NCI-H146 treated with DMSO at 0.1 percent for 48 hours (cell line): ENCODE measurements at regions not wholly inside any gene's neighbourhood (a gene's known extent, or its start where the extent isn't known, plus 50 kb on each side); places are given as distances from the start of the nearest gene placed in this dataset.

ENCODE experiments used
- DNase-seq: peaks from one replicate; lab custom pipeline; 2025; ENCODE audit not compliant: unreplicated experiment; lab: John Stamatoyannopoulos, UW

DNA sequence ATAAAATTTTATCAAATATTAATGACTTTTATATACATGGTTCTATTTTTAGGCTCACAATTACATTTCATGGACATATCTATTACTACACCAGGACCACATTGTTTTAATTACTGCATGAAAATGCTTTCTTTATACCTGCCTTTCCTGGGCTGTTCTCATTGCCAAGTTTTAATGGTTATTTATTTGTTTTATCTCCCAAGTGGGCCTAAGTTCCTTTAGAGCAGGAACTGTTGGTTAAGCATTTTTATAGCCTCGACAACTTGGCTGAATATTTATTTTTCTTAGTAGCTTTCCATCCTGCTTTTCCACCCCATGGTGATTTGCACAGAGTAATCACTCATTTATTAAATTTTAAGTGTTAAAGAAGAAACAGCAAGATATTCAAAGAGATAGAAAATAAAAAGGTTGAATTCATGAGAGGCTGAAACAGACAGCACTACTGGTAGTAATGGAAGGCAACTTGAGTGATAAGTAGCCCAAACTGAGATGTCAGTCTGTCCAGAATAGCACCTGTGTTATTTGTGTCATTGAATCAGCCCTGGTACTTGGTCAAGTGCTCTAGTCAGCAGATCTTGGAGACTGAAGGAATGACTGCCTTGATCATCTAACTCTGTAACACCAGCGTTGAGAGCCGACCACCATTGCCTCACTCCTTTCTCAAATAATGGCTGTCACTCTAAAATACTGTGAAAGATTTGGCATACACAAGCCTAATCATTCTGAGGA, 119.1 kb upstream of the EGLN3 start:
- DNase-seq, result no peak

DNA sequence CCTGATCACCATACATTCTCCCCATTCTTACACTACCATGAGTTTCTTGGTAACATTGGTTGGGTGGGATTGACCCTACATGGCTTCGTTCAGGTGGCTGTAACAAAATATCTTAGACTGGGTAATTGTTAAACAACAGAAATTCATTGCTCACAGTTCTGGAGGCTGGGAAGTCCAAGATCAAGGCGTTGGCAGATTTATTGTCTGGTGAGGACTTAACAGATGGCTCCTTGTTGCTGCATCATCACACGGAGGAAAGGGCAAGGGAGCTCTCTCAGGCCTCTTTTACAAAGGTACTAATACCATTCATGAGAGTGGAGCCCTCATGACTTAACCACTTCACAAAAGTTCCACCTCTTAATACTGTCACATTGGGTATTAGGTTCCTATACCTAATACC, 116.7 kb upstream of the EGLN3 start:
- no peak for DNase-seq

- no peak for DNase-seq
Measured at GRCh38 chr14:34065690-34066391, 115.0 kb upstream of the EGLN3 start.

- no peak for DNase-seq
Measured at GRCh38 chr14:34065236-34065635, 114.4 kb upstream of the EGLN3 start.

- no peak for DNase-seq
Measured at GRCh38 chr14:34064349-34064748, 113.5 kb upstream of the EGLN3 start.

DNA sequence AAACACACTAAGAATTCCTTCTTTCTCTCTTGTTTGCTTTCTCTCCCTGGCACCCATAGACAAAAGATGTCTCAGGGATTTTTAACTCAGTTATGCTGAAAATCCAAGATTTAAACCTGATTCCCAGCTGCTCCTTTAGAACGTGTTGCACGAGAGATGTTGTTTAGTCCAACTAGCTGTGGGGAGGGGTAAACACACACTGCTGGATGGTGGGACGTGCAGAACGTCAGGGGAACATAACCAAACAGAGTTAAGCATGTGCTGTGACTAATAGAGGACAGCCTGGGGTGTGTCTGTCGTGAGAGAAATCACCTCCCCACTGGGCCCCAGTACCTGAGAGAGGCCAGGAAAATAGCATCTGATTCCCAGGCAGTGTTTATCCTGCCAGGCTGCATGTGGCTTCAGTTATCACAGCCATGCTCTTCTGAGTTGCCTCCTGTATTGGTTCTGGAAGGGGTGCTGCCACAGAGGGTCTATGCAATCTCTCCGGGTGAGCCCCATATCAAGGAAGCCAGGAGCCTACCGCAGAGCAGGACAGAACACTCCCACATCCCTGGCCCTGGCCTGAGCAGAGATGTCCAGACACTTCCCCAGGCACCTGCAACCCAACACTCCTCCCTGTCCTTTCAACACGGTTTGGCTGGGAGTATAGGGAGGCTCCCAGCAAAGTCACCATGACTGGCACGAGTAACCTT, 112.7 kb upstream of the EGLN3 start:
- DNase-seq, result no peak

GRCh38 chr14:34063042-34063441, 112.2 kb upstream of the EGLN3 start:
- DNase-seq, result no peak

DNA sequence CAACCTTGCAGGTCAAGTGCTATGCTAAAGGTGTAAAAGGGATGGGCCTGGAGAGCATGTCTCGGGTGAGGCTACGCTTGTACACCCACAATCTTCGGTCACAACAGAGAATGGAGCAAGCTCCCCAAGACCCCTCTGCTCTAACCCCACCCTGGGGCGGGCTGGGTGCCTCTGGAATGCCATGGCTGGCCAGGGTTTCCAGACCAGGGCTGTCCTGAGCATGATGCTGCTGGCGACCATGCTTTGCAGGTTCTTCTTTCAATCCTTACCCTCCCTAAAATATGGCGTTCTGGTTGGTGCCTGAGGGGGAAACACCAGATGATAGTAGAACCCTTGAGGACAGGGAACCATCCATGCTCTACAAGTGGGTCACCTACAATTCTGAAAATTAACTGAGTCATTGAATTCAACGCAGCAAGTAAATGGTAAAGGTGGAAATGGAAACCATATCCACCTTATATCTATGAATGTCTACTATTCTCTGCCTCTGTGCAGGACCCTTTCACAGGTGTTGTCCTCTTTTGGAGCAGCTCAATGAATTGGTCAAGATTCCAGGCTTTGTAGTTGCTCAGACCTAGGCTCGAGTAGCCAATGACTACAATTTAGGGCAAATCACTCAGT, 111.6 kb upstream of the EGLN3 start:
- no peak for DNase-seq

GRCh38 chr14:34060651-34060999, 109.8 kb upstream of the EGLN3 start:
- no peak for DNase-seq

GRCh38 chr14:34059925-34060650, 109.2 kb upstream of the EGLN3 start:
- DNase-seq, result no peak

- no peak for DNase-seq
Measured at GRCh38 chr14:34059037-34059924, 108.4 kb upstream of the EGLN3 start.

- DNase-seq, result no peak
Measured at GRCh38 chr14:34058510-34058909, 107.6 kb upstream of the EGLN3 start.

GRCh38 chr14:34056046-34056445, 105.2 kb upstream of the EGLN3 start:
- no peak for DNase-seq

DNA sequence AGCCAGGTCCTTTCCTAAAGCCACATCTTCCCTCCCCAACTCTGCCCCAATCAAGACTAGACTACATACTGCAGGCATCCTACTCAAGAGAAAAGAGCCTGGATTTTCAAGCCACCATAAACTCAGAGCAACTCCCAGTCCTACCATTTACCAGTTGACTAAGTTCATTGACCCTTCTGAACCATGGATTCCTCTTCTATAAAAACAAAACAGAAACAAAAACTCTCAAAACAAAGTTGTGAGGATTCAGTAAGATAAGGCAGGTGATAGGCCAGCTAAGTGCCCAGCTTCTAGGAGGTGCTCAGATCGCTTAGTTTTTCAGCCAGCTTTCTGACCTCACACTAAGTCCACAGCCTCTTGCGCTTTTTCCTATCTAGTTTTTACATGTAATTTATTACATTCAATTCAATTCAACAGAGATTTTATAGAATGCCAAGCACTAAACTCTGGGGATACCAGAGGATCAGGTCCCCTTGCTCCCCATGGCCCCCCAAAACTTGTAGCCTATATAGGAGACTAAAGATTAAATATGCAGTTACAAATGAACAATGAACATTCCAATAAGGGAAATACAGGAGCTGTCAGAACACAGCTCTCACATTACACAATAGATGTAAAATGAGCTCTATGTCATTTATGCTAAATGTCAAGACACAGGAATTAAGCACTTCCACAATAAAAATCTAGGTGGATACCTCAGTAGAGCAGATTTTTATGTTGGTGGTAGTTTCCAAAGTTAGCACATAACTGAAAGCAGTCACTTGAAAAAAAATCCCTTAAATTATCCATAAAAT, 104.5 kb upstream of the EGLN3 start:
- DNase-seq, result no peak

GRCh38 chr14:34053666-34054065, 102.8 kb upstream of the EGLN3 start:
- no peak for DNase-seq

DNA sequence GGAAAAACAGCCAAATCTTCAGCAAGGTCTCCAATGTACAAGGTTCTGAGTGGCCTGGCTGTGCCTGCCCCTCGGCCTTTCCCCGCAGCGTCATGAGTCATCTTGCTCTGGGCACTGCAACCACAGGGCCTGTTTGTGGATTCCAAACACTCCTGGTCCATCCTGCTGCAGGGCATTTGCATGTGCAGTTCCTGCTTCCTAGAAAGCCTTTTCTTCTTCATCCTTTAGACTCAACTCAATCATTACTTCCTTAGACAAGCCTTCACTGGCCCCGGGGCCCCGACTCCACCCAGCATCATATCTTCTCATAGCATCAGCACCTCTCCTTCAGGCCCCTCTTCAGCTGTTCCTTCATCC, 101.8 kb upstream of the EGLN3 start:
- no peak for DNase-seq

GRCh38 chr14:34051966-34052657, 101.2 kb upstream of the EGLN3 start:
- DNase-seq, result no peak

GRCh38 chr14:34050606-34051005, 99.7 kb upstream of the EGLN3 start:
- DNase-seq, result no peak

- DNase-seq, result no peak
Measured at GRCh38 chr14:34049790-34050189, 98.9 kb upstream of the EGLN3 start.
